ENCODE measurements at regions not wholly inside any gene's neighbourhood (a gene's known extent, or its start where the extent isn't known, plus 50 kb on each side); places are given as distances from the start of the nearest gene placed in this dataset.

DNA sequence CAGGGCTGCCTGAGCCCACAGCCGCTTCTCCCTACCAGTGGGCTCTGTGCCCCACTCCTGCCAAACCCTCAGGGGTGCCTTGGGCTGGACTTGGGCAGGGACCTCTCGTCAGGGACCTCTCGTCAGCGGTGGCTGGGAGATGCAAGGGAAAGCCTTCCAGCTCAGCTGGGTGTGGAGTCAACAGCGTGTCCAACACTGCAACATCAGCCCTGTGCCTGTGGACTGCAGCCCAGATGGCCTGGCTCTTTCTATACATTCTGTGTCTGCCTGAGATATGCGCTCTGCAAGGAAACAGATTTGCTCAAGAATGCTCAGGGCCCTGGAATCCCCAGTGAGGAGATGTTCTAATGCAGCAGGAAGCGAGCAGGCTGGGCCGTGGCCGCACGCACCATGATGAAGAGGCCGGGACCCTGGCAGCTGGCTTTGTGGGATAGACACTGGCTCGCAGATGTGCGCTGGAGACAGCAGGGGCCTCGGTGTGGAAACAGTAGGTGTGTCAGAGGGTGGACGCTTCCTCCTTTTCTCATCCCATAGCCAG lies 85.0 kb upstream of the COL5A1 start:
- POLR2A ChIA-PET (ENCODE audit: low non-redundant PET), result no interaction called here
- H3K4me1 ChIP-seq (ENCODE audit: insufficient read depth, low read length, poor library complexity, severe bottlenecking), result peaks cover 29% of the 10 kb centered on the region
- CTCF ChIA-PET, result no interaction called here
- H3K27me3 ChIP-seq (replicated peaks; ENCODE audit: insufficient read depth, low read depth, low read length, poor library complexity), result no peaks in the 10 kb centered on the region
- H3K27ac ChIP-seq (ENCODE audit: low read depth, low read length, poor library complexity, severe bottlenecking), result no peak overlapping the region
- no peaks in the 10 kb centered on the region for H3K9me3 ChIP-seq (ENCODE audit: low read depth, low read length, poor library complexity, severe bottlenecking)
- TF ChIP-seq CTCF (conservative IDR thresholded peaks at IDR 0.05; ENCODE audit: low read depth, low read length) (no peak), EZH2 (IDR thresholded peaks at IDR 0.05; ENCODE audit: borderline replicate concordance, low read depth, low read length, poor library complexity, severe bottlenecking) (no peak)
- no peaks in the 10 kb centered on the region for H3K36me3 ChIP-seq (ENCODE audit: insufficient read depth, low read length, poor library complexity, severe bottlenecking)
- no TSS peak for BruUV-seq (replicated peaks)
- intact Hi-C loops (cut with micrococcal nuclease; ENCODE audit: unreplicated experiment), result no loop called here
- H3K4me3 ChIP-seq (ENCODE audit: low read depth, low read length, poor library complexity, severe bottlenecking), result no peak overlapping the region
- no peak for DNase-seq (ENCODE audit: low spot score)

GRCh38 chr9:134557331-134557730 lies 84.3 kb upstream of the COL5A1 start:
- no peak overlapping the region for H3K27ac ChIP-seq (ENCODE audit: low read depth, low read length, poor library complexity, severe bottlenecking)
- ChIA-PET CTCF (no interaction called here), POLR2A (ENCODE audit: low non-redundant PET) (no interaction called here)
- H3K36me3 ChIP-seq (ENCODE audit: insufficient read depth, low read length, poor library complexity, severe bottlenecking), result no peaks in the 10 kb centered on the region
- H3K27me3 ChIP-seq (replicated peaks; ENCODE audit: insufficient read depth, low read depth, low read length, poor library complexity), result no peaks in the 10 kb centered on the region
- DNase-seq (ENCODE audit: low spot score), result no peak
- no peak overlapping the region for H3K4me3 ChIP-seq (ENCODE audit: low read depth, low read length, poor library complexity, severe bottlenecking)
- TF ChIP-seq EZH2 (IDR thresholded peaks at IDR 0.05; ENCODE audit: borderline replicate concordance, low read depth, low read length, poor library complexity, severe bottlenecking) (no peak), CTCF (conservative IDR thresholded peaks at IDR 0.05; ENCODE audit: low read depth, low read length) (no peak)
- intact Hi-C loops (cut with micrococcal nuclease; ENCODE audit: unreplicated experiment), result no loop called here
- no peaks in the 10 kb centered on the region for H3K9me3 ChIP-seq (ENCODE audit: low read depth, low read length, poor library complexity, severe bottlenecking)
- BruUV-seq (replicated peaks), result no TSS peak
- H3K4me1 ChIP-seq (ENCODE audit: insufficient read depth, low read length, poor library complexity, severe bottlenecking), result peaks cover 21% of the 10 kb centered on the region

GRCh38 chr9:134558124-134558905 lies 83.3 kb upstream of the COL5A1 start:
- Histone ChIP-seq H3K27me3 (replicated peaks; ENCODE audit: insufficient read depth, low read depth, low read length, poor library complexity) (no peaks in the 10 kb centered on the region), H3K9me3 (ENCODE audit: low read depth, low read length, poor library complexity, severe bottlenecking) (no peaks in the 10 kb centered on the region), H3K36me3 (ENCODE audit: insufficient read depth, low read length, poor library complexity, severe bottlenecking) (no peaks in the 10 kb centered on the region), H3K4me1 (ENCODE audit: insufficient read depth, low read length, poor library complexity, severe bottlenecking) (peaks cover 11% of the 10 kb centered on the region), H3K27ac (ENCODE audit: low read depth, low read length, poor library complexity, severe bottlenecking) (no peak overlapping the region), H3K4me3 (ENCODE audit: low read depth, low read length, poor library complexity, severe bottlenecking) (no peak overlapping the region)
- no peak for DNase-seq (ENCODE audit: low spot score)
- TF ChIP-seq EZH2 (IDR thresholded peaks at IDR 0.05; ENCODE audit: borderline replicate concordance, low read depth, low read length, poor library complexity, severe bottlenecking), result no peak
- TF ChIP-seq CTCF (conservative IDR thresholded peaks at IDR 0.05; ENCODE audit: low read depth, low read length), result no peak
- no TSS peak for BruUV-seq (replicated peaks)
- intact Hi-C loops (cut with micrococcal nuclease; ENCODE audit: unreplicated experiment), result no loop called here
- ChIA-PET CTCF (no interaction called here), POLR2A (ENCODE audit: low non-redundant PET) (no interaction called here)
